GM18868 (cell line): ENCODE measurements at regions not wholly inside any gene's neighbourhood (a gene's known extent, or its start where the extent isn't known, plus 50 kb on each side); places are given as distances from the start of the nearest gene placed in this dataset.
A peak's percentile ranks its signal among the peaks of the same experiment; 100 is the strongest.

Experiments used
- ATAC-seq: cut with Tn5 transposase; IDR thresholded peaks from one replicate; pipeline ENCODE4 v1.9.1; 2021; ENCODE audit warnings: mild to moderate bottlenecking, moderate library complexity; ENCODE audit not compliant: unreplicated experiment

DNA sequence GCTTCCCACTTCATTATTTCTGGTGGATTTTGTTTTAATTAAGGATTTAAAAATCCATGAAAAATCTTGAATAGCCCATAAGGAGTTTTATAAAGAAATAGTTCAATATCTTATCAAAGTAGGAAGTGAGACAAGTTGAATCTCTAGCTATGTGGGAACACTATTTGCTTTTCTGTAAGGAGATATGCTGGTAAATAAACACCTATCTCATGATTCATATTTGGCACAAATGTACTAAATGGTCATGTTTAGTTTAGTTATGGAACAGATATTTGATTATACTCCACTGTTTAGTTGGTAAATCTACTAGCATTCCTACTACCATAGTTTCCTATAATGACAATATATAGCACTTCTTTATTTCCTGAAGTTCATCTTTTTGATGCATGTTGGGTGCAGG lies 239.9 kb upstream of the CEP162 start:
- no peak for ATAC-seq

DNA sequence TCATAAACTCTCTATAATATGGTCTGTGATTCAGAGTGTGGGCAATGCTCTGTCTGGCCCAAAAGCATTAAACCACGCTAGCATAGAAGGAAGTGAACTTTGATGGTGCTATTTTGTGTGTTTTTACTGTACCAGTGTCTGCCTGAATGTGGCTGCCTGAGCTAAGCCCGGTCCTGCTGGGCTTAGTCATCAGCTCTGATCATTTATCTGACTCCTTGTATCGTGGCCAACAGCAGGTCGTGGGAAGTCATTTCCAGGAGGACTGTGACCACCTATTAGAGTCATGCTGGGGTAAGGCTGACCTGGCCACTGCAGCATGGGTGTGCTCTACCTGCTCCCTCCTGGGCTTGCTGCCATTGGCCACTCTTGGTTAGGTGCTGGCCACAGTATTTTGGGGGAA lies 239.1 kb upstream of the CEP162 start:
- no peak for ATAC-seq

DNA sequence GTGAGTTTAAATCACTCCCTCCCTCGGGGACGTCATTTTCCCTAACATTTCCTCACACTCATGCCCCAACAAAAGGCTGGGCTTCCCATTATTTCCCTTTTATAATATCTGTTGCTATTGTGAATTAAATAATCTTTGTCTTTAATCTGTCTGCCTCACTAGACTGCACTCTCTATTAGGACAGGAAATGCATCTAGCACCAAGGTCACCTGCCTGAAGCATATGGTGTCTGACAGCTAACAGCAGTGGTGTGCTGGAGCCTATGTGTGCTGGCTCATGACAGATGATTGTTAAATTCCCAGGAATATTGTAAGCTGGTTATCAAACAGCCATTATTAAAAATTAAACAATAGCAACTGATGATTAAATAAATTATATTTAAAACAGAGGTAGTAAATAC lies 237.0 kb upstream of the CEP162 start:
- no peak for ATAC-seq

DNA sequence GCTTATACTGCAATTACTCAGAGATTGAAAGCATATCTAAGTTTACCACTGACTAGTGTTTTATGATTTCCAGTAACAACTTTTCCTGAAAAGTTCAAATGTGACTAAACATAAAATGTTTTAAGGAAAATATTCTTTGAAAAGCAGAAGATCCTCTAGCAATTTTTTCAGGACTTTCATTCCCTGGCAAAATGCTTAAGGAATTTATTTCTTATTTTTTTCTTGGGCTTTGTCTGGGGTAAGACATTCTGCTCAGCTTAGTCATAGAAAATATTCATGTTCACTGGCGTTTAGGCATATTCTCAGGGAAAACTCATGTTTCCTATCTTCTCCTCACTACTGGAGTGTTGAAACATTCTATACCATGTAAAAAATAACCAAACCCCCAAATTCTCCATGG lies 235.3 kb upstream of the CEP162 start:
- no peak for ATAC-seq

DNA sequence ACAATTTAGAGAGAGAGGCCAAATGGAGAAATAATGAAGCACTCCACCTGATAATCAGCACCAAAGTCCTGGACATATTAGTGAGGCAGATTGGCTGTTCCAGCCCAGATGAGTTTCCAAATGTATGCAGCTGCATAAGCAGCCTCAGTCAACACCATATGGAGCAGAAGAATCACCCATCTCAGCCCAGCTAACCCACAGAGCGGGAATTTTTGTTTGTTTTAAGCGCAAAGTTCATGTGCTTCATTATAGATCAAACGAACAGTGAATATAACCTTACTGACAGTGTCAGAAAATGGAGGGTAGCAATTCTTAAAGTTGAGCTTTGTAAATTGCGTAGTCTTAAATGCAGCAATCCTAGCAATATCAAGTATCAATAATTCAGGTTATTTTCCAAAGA lies 234.0 kb upstream of the CEP162 start:
- no peak for ATAC-seq

DNA sequence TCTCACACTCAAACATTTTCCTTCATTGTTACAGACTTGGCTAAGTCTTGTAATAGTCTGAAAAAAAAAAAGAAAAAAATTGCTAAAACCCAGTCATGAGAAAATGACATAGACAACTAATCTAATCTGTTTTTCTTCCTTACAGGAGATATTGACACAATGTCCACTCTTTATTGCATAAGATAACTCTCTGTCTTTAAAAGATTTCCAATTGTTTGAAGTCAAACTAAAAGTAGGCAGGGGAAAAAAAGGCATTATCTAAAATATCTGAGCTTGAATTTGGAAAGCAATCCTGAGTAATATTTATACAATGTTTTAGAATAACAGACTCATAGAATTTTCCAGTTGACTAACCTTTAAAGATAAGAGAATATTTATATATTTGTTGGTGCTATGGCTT lies 233.0 kb upstream of the CEP162 start:
- ATAC-seq: no peak

DNA sequence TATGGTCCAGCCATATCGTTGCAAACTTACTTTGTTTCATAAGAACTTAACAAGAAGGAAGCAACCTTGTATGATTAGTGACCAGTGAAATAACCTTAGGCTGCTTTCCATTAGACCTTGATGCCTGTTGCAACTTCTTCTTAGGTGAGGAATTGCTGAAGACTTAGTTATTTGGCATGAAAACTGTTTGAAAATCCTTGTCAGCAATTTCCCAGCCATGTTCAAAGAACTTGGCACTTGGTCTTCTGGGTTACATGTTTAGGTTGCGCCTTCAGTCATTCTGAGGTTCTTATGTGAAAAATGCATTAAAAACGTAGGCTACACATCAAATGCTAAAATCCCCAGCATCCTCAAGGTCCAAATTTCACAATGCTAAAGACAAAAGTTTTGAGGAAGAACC lies 232.0 kb upstream of the CEP162 start:
- ATAC-seq: no peak

DNA sequence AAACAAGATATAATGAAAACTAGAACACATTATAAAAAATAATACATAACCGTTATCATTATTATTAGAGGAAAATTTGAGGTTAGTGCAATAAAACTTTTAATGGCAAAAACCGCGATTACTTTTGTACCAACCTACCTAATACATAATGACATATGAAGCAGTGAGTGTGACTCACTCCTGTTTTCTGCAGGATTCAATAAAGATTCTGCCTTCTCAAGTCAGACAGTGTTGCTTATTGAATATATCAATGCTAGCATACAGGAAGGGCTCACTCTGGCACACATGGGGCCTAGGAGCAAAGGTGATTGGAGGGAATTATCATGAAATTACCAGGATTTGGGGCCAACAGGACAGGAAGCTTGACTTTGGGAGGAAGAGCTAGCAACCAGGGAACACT lies 230.8 kb upstream of the CEP162 start:
- no peak for ATAC-seq

DNA sequence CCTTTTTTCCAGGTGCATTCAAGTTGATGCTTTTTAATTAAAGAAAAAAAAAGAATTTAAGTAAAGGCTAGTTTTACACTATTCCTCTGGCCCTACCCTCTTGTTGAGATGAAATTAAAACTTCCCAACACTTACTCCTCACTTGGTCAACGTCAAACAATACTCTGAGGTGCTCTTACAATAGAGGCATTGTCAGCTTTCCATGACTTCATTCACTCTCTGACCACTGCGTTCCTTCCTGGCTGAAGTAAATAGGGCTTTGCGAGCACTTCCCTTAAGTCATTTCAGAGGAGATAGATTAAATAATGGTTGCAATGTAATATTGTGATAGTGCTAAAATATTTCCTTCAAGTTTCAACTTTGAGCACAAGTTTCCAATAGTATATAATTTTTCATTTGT lies 229.8 kb upstream of the CEP162 start:
- ATAC-seq: no peak

DNA sequence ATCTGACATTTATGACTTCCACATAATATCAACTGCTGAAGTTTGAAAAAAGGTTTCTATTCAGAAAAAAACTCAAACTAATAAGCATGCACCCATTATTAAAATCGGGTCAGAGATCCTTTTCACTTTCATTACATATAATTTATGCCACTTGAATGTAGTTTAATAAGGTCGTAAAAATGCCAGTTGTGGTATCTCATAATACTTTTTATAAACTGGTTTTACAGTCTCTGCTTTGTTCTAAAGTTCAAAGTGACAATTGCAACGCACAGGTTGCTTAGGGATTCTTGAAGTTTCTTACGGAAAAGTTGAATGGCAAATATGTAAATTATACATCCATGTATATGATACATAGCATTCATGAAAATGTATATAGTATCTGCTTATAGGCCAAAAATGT lies 229.4 kb upstream of the CEP162 start:
- ATAC-seq: no peak

DNA sequence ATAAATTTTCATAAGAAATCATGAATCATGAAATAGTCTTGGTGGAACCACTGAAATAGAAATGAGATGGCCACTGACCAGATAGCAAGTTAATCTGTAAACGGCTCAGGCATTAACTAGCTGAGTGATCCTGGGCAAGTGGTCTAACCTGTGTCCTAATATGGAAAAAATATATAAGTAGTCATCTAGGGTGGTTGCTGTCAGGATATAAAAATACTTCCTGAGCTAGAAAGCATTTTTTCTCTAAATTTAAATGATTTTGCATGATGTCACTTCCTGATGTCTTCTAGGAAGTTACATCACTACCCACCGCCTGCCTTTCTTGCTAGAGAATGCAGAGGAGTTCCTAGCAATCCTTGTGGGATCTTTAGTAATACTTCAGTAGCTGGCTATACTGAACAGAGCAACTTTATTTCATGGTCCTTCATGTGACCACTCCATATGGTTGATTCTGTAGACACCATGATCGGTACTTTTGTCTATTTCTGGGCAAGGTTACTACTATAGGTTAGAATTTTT lies 228.1 kb upstream of the CEP162 start:
- ATAC-seq: no peak

DNA sequence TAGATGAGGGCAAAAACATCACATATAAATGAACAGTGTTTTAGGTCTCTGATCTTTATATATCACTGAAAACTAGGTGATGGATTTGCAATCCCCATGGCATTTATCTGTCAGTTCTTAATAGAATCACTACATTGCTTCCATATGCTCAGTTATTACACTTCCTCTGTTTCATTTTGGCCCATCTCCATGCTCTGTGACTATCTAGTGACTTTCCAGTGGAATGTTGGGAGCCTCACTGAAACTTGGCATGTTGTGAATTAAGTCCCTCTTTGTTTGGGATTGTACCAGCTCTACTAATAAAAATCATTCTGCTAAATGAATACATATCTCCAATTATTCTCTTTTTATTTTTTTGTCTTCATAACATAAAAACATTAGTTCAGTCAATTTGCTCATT lies 226.1 kb upstream of the CEP162 start:
- ATAC-seq: no peak

DNA sequence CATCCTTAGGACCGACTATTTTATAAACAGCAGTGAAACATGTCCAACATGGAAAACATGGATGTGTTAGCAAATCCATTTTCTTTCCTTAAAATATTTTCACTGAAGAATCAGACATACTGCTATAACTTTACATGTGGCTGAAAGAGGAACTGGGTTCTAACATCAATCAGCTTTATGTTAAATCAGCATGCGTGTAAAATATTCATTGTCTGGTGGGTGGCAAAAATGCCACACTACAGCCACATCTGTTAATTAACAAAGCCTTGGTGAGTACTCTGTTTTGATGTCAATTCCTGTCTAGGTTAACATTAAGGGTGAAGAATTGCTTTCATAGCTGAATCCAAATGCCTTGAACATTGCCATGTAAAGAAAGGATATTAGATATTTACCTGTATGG lies 222.6 kb upstream of the CEP162 start:
- no peak for ATAC-seq

DNA sequence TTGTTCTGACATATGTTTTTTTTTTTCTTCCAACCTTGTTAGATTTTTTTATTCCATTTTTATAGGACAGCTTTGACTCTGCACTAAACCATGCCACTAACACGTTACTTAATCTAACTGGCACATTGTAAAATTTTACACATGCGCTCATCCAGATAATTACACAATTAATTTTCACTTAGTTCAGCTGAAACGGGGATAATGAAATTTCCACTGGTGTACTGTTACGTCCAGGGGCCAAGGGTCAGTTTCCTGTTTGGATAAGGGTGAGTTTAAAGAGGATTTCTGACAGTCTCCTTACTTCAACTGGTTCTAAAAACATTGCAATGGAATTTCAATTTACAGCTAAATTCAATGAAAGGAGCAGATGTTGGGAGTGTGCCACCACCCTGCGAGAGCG lies 221.8 kb upstream of the CEP162 start:
- ATAC-seq: no peak

DNA sequence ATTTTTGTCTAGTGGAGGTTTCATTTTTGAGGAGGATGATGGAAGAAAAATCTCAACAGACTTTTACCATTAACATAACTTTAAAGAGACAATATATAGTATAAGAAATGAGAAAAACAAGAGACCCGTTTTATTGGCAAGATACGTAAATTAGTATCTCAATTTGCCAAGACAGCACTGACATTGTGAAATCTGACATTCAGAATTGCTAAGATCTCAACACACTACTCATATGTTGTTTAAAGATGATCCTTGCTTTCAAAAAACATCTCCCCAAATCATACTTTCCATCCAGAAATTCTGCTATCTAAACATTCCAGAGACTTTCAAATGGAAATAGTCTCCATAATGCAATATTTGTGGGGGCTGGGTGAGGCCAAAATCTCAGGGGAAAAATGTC lies 220.9 kb upstream of the CEP162 start:
- ATAC-seq: no peak

DNA sequence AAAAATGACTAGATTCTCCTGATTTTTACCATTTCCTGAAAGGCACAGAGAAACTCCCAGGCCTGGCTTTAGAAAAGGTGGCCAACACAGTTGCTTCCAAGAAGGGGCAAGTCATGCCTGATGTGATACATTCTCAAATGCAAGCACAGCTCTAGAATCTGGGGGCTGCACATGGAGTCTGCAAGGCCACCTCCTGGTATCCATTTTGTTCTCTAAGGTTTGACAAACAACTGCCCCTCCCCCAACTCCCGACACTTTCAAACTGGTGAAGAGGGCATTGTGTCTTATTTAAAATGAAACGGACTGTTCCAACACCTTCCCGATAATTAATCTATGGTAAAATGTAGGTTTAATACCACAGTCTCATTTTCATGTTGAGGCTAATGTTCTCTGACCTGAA lies 220.2 kb upstream of the CEP162 start:
- no peak for ATAC-seq

DNA sequence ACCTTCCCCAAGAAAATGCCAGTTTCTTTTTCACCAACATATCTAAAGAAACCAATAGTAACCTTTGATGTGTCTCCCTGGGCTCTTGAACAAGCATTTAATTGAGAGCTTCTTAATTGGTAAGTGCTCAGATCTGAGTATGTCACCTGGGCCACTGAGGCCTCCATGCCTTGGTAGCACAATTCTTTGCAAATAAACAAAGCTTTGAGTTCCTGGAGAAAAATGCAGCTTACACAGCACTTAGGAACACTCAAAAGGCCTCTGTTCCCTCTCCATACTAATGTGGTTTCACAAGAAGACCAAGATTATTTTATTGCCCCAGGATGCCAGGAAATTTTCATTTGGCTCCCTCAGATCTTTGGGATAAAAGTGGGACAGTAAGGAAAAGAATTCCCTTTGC lies 217.6 kb upstream of the CEP162 start:
- ATAC-seq: no peak

DNA sequence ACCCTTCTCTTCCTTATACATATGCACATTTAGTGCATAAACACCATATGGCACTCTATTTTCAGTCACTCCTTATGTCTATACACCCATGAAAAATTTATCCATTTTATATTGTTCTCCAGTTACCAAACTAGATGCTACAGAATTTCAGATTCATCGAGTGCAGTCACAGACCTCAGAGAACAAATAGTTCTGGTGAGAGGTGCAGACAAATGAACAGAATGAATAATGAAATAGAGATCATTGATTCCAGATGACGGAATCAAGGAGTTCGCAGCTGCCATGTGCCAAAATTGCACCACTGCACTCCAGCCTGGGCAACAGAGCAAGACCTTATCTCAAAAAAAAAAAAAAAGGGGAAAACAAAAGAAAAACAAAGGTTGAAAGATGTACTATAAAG lies 214.8 kb upstream of the CEP162 start:
- no peak for ATAC-seq

DNA sequence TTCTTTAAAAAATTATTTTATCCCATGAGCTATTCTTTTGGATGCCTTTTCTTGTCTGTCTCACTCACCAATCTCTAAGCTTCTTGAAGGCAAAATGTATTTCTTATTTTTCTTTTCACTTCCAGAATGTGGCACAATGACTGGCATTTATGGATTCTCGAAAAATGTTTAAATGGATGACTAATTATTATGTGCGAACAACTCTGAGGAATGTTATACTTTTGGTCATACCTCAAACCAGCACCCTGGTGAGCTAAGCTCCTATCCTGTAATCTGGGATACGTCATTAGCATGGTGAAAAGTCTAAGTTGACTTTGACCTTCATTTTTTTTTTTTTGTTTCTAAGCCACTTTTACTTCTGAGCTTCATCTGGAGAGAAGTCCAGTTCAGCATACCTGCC lies 214.0 kb upstream of the CEP162 start:
- no peak for ATAC-seq

DNA sequence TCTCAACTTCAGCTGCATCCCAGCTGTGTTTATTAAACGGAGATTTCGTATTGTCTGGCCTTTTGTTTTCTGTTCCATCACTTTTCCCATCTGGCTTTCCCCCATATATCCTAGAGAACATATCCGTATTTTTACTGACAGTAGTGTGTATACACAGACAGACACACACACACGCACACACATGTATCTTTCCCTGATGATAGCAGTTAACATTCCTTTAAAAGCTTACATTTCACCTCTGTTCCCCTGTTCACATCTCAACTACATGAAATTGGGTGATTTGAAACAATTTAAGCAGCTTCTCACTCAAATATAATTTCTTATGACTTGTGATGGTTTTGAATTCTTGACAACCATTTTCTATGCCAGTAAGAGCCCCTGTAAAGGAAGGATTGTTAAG lies 207.1 kb upstream of the CEP162 start:
- ATAC-seq: no peak

DNA sequence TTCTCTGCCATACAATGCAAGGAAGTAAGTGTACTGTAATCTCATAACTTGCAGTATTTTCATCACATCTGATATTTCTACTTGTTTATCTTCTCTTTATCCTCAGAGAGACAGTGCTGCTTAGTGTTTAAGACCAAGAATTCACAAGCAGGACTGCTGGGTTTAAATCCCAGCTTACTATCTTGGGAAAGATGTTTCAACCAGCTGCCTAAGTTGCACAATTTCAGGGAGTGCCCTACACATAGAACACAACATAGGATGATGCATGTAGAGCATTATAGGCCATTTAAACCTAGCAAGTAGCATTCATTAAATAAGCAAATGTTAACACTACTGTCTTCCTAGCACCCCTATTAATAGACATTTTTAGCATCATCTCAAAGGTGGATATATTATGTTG lies 205.2 kb upstream of the CEP162 start:
- ATAC-seq: no peak

DNA sequence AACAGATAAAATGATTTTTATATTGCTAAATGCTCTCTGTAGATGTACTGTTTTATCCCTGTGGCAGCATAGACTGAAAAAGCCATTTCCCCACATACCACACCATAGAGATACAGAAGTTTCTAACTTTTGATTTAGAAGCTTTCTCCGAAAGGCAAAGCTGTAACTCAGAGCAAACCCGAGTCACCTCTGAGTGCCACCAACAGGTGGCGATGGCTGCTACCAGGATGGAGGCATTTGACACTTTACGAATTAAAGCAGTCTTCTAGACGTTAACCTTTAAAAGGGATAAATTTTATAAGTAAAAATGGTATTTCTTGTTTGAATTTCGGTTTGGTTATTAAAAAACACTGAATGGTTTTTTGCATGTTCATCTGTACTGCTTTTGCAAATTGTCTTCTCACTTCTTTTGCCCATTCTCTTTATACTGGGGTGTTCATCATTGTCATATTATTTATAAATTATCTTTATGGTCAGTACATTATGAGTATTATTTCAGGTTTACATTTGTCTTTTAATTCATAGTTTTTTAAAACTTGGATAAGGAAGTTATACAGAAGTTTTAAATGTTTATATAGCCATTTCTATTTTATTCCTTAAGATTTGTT lies 201.0 kb upstream of the CEP162 start:
- peak; percentile 84 for ATAC-seq

DNA sequence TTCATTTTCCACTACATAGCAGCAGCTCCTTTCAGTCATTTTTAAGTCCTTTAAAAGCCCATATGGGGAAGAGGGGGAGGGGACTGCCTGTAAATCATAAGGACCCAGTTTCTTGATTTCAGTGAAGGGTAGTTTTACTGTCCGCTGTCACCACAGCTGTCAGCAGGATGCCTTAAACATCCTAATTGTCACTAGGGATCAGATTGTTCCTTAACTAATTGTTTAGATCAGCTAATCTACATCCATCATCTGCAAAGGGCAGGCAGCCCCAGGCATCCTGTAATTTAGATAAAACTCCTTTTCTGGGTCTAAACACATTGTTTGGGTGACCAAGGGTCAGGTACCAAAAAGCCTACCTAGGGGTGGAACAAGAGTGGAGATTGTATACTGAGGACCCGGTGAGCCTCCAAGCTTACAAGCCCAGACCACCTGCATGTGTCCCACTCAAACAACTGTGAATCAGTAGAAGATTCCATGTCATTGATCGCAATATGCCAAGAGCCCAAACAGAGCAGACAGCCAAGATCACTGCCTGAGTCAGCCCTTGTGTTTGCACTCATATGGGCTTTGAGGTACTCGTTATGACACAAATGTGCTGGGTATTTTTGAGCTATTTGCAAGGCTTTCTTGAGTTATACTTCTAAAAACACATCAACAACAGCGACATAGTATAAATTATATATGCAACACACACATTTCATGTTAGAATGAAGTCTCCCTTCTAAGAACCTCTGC lies 198.7 kb upstream of the CEP162 start:
- ATAC-seq: no peak
